Tibial nerve (tissue), 4 donors: ENCODE measurements at regions not wholly inside any gene's neighbourhood (a gene's known extent, or its start where the extent isn't known, plus 50 kb on each side); places are given as distances from the start of the nearest gene placed in this dataset.

Source experiments
- DNase-seq, 2 donors: peaks; one replicate each; pipeline ENCODE4 v3.0.0-alpha.2; 2019; ENCODE audit warnings: low spot score in 2 of 2
- H3K27ac ChIP-seq, 4 donors: fragments of 200-600 bp; sonication (generic) in 3 of 4; one replicate each; pipeline ENCODE4 v1.5.1; 2017 to 2019; ENCODE audit warnings: mild to moderate bottlenecking in 1 of 4
- H3K27me3 ChIP-seq, 2 donors: fragments of 200-600 bp; sonication (generic) in 1 of 2; one replicate each; pipeline versions ENCODE4 v1.5.1 to v1.6.0; 2017 to 2019
- H3K36me3 ChIP-seq, 3 donors: fragments of 200-600 bp; sonication (generic); one replicate each; pipeline ENCODE4 v1.5.1; 2018 to 2019
- H3K4me1 ChIP-seq, 4 donors: fragments of 200-600 bp; sonication (generic) in 3 of 4; one replicate each; pipeline ENCODE4 v1.5.1; 2017 to 2019
- H3K4me3 ChIP-seq, 4 donors: fragments of 200-600 bp; sonication (generic) in 3 of 4; one replicate each; pipeline ENCODE4 v1.5.1; 2017 to 2019; ENCODE audit warnings: mild to moderate bottlenecking in 1 of 4, moderate library complexity in 1 of 4
- H3K9me3 ChIP-seq, 4 donors: fragments of 200-600 bp; sonication (generic) in 3 of 4; one replicate each; pipeline ENCODE4 v1.5.1; 2017 to 2019
- CTCF ChIP-seq, 5 experiments: fragments of 200-600 bp in 3 of 5; fragments of 450-650 bp in 2 of 5; sonication (generic) in 3 of 5; IDR thresholded peaks; one replicate each; pipeline ENCODE4 v1.5.1; 2016 to 2019; ENCODE audit warnings: antibody characterized with exemption in 5 of 5, mild to moderate bottlenecking in 3 of 5, moderate library complexity in 2 of 5
- EP300 ChIP-seq, 2 donors: sonication (generic); formaldehyde crosslinking; IDR thresholded peaks; one replicate each; pipeline ENCODE4 v1.6.1; 2017; ENCODE audit warnings: antibody characterized with exemption in 2 of 2, mild to moderate bottlenecking in 1 of 2
- POLR2A ChIP-seq, 2 donors: fragments of 450-650 bp; IDR thresholded peaks; one replicate each; pipeline ENCODE4 v1.6.1; 2017; ENCODE audit warnings: antibody characterized with exemption in 2 of 2, mild to moderate bottlenecking in 2 of 2, moderate library complexity in 2 of 2
- WGBS, 2 donors: methylation state at CpG; one replicate each; pipeline ENCODE4 v1.1.5; 2018; 5-methylcytosine and 5-hydroxymethylcytosine counted together

- no peak for DNase-seq
- Histone ChIP-seq H3K9me3 (no peaks in the 10 kb centered on the region), H3K27ac (no peak overlapping the region), H3K4me1 (no peaks in the 10 kb centered on the region), H3K36me3 (no peaks in the 10 kb centered on the region), H3K4me3 (no peak overlapping the region), H3K27me3 (no peaks in the 10 kb centered on the region)
- 36 to 48% methylated on average over 14 to 16 of the region's 16 CpGs for WGBS, 2 donors
- TF ChIP-seq CTCF (IDR thresholded peaks at IDR 0.05), result no peak
- TF ChIP-seq EP300 (IDR thresholded peaks at IDR 0.05), result no peak
- TF ChIP-seq POLR2A (IDR thresholded peaks at IDR 0.05), result no peak
Observed at GRCh38 chr9:89953824-89954615, 349.2 kb downstream of the GADD45G start.

GRCh38 chr9:89955144-89955543 lies 350.3 kb downstream of the GADD45G start:
- 68 to 70% methylated on average over 2 of the region's 2 CpGs for WGBS, 2 donors
- H3K9me3 ChIP-seq, result no peaks in the 10 kb centered on the region
- no peak overlapping the region for H3K27ac ChIP-seq
- no peaks in the 10 kb centered on the region for H3K4me1 ChIP-seq
- no peak overlapping the region for H3K4me3 ChIP-seq
- no peak for TF ChIP-seq EP300 (IDR thresholded peaks at IDR 0.05)
- TF ChIP-seq POLR2A (IDR thresholded peaks at IDR 0.05), result no peak
- TF ChIP-seq CTCF (IDR thresholded peaks at IDR 0.05), result no peak
- DNase-seq, result no peak
- H3K27me3 ChIP-seq, result no peaks in the 10 kb centered on the region
- H3K36me3 ChIP-seq, result no peaks in the 10 kb centered on the region

GRCh38 chr9:89955626-89956025 lies 350.8 kb downstream of the GADD45G start:
- H3K27me3 ChIP-seq, result no peaks in the 10 kb centered on the region
- WGBS, 2 donors, result 88 to 97% methylated on average over 1 of the region's 1 CpG
- no peak for DNase-seq
- H3K4me3 ChIP-seq, result no peak overlapping the region
- no peaks in the 10 kb centered on the region for H3K4me1 ChIP-seq
- H3K9me3 ChIP-seq, result no peaks in the 10 kb centered on the region
- no peak overlapping the region for H3K27ac ChIP-seq
- no peaks in the 10 kb centered on the region for H3K36me3 ChIP-seq
- TF ChIP-seq EP300 (IDR thresholded peaks at IDR 0.05), result no peak
- TF ChIP-seq CTCF (IDR thresholded peaks at IDR 0.05), result no peak
- TF ChIP-seq POLR2A (IDR thresholded peaks at IDR 0.05), result no peak

- H3K27ac ChIP-seq, result no peak overlapping the region
- TF ChIP-seq CTCF (IDR thresholded peaks at IDR 0.05) (no peak), EP300 (IDR thresholded peaks at IDR 0.05) (no peak), POLR2A (IDR thresholded peaks at IDR 0.05) (no peak)
- WGBS, 2 donors, result 78 to 82% methylated on average over 5 of the region's 5 CpGs
Observed at GRCh38 chr9:89956331-89956730, 351.5 kb downstream of the GADD45G start.

GRCh38 chr9:89956907-89957306 lies 352.1 kb downstream of the GADD45G start:
- H3K9me3 ChIP-seq, result no peaks in the 10 kb centered on the region
- WGBS, 2 donors, result 58 to 77% methylated on average over 3 of the region's 3 CpGs
- H3K4me1 ChIP-seq, result peaks cover 0 to 6% (median 3%) of the 10 kb centered on the region in 4 donors
- no peak overlapping the region for H3K27ac ChIP-seq
- H3K27me3 ChIP-seq, result no peaks in the 10 kb centered on the region
- TF ChIP-seq POLR2A (IDR thresholded peaks at IDR 0.05) (no peak), CTCF (IDR thresholded peaks at IDR 0.05) (no peak), EP300 (IDR thresholded peaks at IDR 0.05) (no peak)
- no peak for DNase-seq
- H3K36me3 ChIP-seq, result no peaks in the 10 kb centered on the region
- no peak overlapping the region for H3K4me3 ChIP-seq

More at GRCh38 chr9:89956331-89956730, 351.5 kb downstream of the GADD45G start:
- H3K4me3 ChIP-seq, result no peak overlapping the region
- H3K36me3 ChIP-seq, result no peaks in the 10 kb centered on the region
- no peaks in the 10 kb centered on the region for H3K9me3 ChIP-seq
- no peak for DNase-seq
- H3K4me1 ChIP-seq, result peaks cover 0 to under 1% (median under 1%) of the 10 kb centered on the region in 4 donors
- no peaks in the 10 kb centered on the region for H3K27me3 ChIP-seq
